HepG2 (cell line): ENCODE measurements at regions not wholly inside any gene's neighbourhood (a gene's known extent, or its start where the extent isn't known, plus 50 kb on each side); places are given as distances from the start of the nearest gene placed in this dataset.

Experiments used
- ATAC-seq: fragments of 200-7000 bp; cut with Tn5 transposase; 3 replicates; pipeline ENCODE4 v1.9.1; 2020; ENCODE audit warnings: mild to moderate bottlenecking, moderate library complexity
- BruUV-seq: library from RNA; stranded (reverse); fragments of 400-500 nt; replicated peaks from 2 replicates; lab custom pipeline; 2021; lab: Mats Ljungman, UMichigan
- CTCF ChIA-PET: fragments of 300-600 bp; formaldehyde crosslinking; extraction: SDS; loops from one replicate; lab custom pipeline; 2021; ENCODE audit warnings: low total read pairs, inconsistent platforms, low intra/inter-chr PET ratio; lab: Yijun Ruan, JAX
- POLR2A ChIA-PET: fragments of 350-600 bp; sonication (Branson Sonifier 250); formaldehyde crosslinking; loops from one replicate; lab custom pipeline; 2020; ENCODE audit warnings: antibody characterized with exemption, inconsistent platforms; lab: Yijun Ruan, JAX
- DNase-seq: peaks from one replicate; pipeline ENCODE4 v3.0.0-alpha.2; 2015; ENCODE audit warnings: low spot score
- FAIRE-seq: peaks from 3 replicates; lab custom pipeline; 2011; peaks lifted over from hg19 to GRCh38; lab: Jason Lieb, UNC
- H2AFZ ChIP-seq: one replicate; pipeline ENCODE4 v1.6.1; 2011; ENCODE audit warnings: low read length, inconsistent platforms
- H3K27ac ChIP-seq: fragments of 300-600 bp; 3 replicates; pipeline ENCODE4 v1.8.0; 2011; ENCODE audit warnings: mixed run types, mild to moderate bottlenecking, mixed read lengths, low read length, inconsistent platforms; ENCODE audit not compliant: insufficient read depth; ENCODE audit errors: extremely low read length
- H3K27me3 ChIP-seq, 2 experiments: fragments of 200-600 bp in 1 of 2; 2 replicates in 1 of 2; 3 replicates in 1 of 2; pipeline versions ENCODE4 v1.6.0 to v1.8.0; 2011; ENCODE audit warnings: low read length in 2 of 2, mild to moderate bottlenecking in 2 of 2, moderate library complexity in 2 of 2, inconsistent platforms in 1 of 2; ENCODE audit not compliant: insufficient read depth in 2 of 2, control insufficient read depth in 1 of 2
- H3K36me3 ChIP-seq, 2 experiments: fragments of 200-600 bp in 1 of 2; replicated peaks in 1 of 2; 2 replicates in 1 of 2; 3 replicates in 1 of 2; pipeline versions ENCODE4 v1.5.1 to v1.8.0; 2011; ENCODE audit warnings: low read length in 2 of 2, inconsistent platforms in 1 of 2; ENCODE audit not compliant: insufficient read depth in 2 of 2, control insufficient read depth in 1 of 2
- H3K4me1 ChIP-seq: 2 replicates; pipeline ENCODE4 v1.5.1; 2012; ENCODE audit warnings: low read length, inconsistent platforms; ENCODE audit not compliant: insufficient read depth
- H3K4me2 ChIP-seq: 2 replicates; pipeline ENCODE4 v1.6.0; 2011; ENCODE audit warnings: low read depth, low read length, inconsistent platforms
- H3K4me3 ChIP-seq, 3 experiments: fragments of 200-600 bp in 1 of 3; sonication (generic), shearing (Covaris generic) in 1 of 3; replicated peaks in 1 of 3; 2 replicates each; pipeline ENCODE4 v1.5.1; 2011 to 2016; ENCODE audit warnings: low read length in 3 of 3, inconsistent platforms in 2 of 3, low read depth in 2 of 3, mild to moderate bottlenecking in 2 of 3, control low read depth in 1 of 3, mixed read lengths in 1 of 3; ENCODE audit not compliant: insufficient read depth in 1 of 3
- H3K79me2 ChIP-seq: one replicate; pipeline ENCODE4 v1.6.1; 2011; ENCODE audit warnings: low read length, inconsistent platforms; ENCODE audit not compliant: insufficient read depth
- H3K9ac ChIP-seq: 2 replicates; pipeline ENCODE4 v1.6.0; 2011; ENCODE audit warnings: mild to moderate bottlenecking, low read depth, low read length, inconsistent platforms; ENCODE audit not compliant: insufficient read depth
- H3K9me3 ChIP-seq: 2 replicates; pipeline ENCODE4 v1.5.1; 2012; ENCODE audit warnings: mild to moderate bottlenecking, low read length
- H4K20me1 ChIP-seq: 2 replicates; pipeline ENCODE4 v1.6.0; 2011; ENCODE audit warnings: inconsistent platforms, mild to moderate bottlenecking, low read length, moderate library complexity; ENCODE audit not compliant: insufficient read depth
- ARID4A ChIP-seq: sonication (generic); formaldehyde crosslinking; IDR thresholded peaks from 2 replicates; pipeline ENCODE4 v1.5.0; 2020; ENCODE audit warnings: mild to moderate bottlenecking, missing genetic modification reagents, borderline replicate concordance
- EHMT2 ChIP-seq: fragments of 200-600 bp; sonication (generic); IDR thresholded peaks from 2 replicates; pipeline ENCODE4 v1.7.0; 2017; ENCODE audit warnings: antibody characterized with exemption, low read depth, low read length, borderline replicate concordance
- GABPB1 ChIP-seq: IDR thresholded peaks from 2 replicates; pipeline ENCODE4 v1.6.1; 2016; ENCODE audit warnings: mild to moderate bottlenecking, missing genetic modification reagents, moderate library complexity, missing compliant biosample characterization
- SKI ChIP-seq: fragments of 450-650 bp; IDR thresholded peaks from one replicate; pipeline ENCODE4 v1.6.1; 2018; ENCODE audit warnings: mild to moderate bottlenecking; ENCODE audit not compliant: partially characterized antibody
- TCF12 ChIP-seq, 2 experiments: fragments of 450-650 bp in 1 of 2; sonication (generic) in 1 of 2; formaldehyde crosslinking in 1 of 2; IDR thresholded peaks; 2 replicates each; pipeline versions ENCODE4 v1.6.1 to v1.8.0; 2017 to 2022; ENCODE audit warnings: antibody characterized with exemption in 1 of 2, mild to moderate bottlenecking in 1 of 2, missing genetic modification reagents in 1 of 2, moderate library complexity in 1 of 2
- ZBED4 ChIP-seq: sonication (generic); formaldehyde crosslinking; IDR thresholded peaks from 2 replicates; pipeline ENCODE4 v1.4.0; 2020; ENCODE audit warnings: missing genetic modification reagents, borderline replicate concordance
- ZNF646 ChIP-seq: sonication (generic); formaldehyde crosslinking; IDR thresholded peaks from 2 replicates; pipeline ENCODE4 v1.9.0; 2021; ENCODE audit warnings: mild to moderate bottlenecking, missing genetic modification reagents
- WGBS: methylation state at CpG from one replicate; pipeline ENCODE4 v1.1.6; 2017; ENCODE audit warnings: low lambda C conversion rate; 5-methylcytosine and 5-hydroxymethylcytosine counted together
- in situ Hi-C: cut with HindIII; loops from 2 replicates; pipeline ENCODE4 v1.10.0; 2017; ENCODE audit warnings: low pct_unique_long_range_greater_than_20kb; ENCODE audit not compliant: extremely low pct_ligation_motif_present
- intact Hi-C: fragments of 100-400 bp; cut with micrococcal nuclease; formaldehyde crosslinking; loops from one replicate; pipeline ENCODE4 v1.10.0; 2022; ENCODE audit not compliant: unreplicated experiment

- Histone ChIP-seq H3K4me1 (no peaks in the 10 kb centered on the region), H3K4me2 (no peak overlapping the region), H3K27ac (no peak overlapping the region), H3K79me2 (no peaks in the 10 kb centered on the region), H3K27me3 (no peaks in the 10 kb centered on the region), H2AFZ (no peak overlapping the region), H3K9me3 (no peaks in the 10 kb centered on the region), H3K36me3 (no peaks in the 10 kb centered on the region), H3K4me3 (no peak overlapping the region), H4K20me1 (no peaks in the 10 kb centered on the region), H3K9ac (no peak overlapping the region)
- intact Hi-C loops: no loop called here
- no peak for ATAC-seq
- POLR2A ChIA-PET: no interaction called here
- BruUV-seq: no TSS peak
- 0% methylated on average over 1 of the region's 1 CpG for WGBS
- CTCF ChIA-PET: no interaction called here
- no peak for FAIRE-seq
- TF ChIP-seq ZBED4 (CRISPR knock-in tag) (no peak), ARID4A (CRISPR knock-in tag) (no peak), TCF12 (IDR thresholded peaks at IDR 0.05) (no peak), TCF12 (CRISPR knock-in tag; IDR thresholded peaks at IDR 0.05) (no peak), ZNF646 (CRISPR knock-in tag) (no peak), GABPB1 (CRISPR knock-in tag) (no peak), EHMT2 (no peak), SKI (no peak)
- no peak for DNase-seq
- in situ Hi-C loops: no loop called here
These were observed 189.3 kb upstream of the VEPH1 start for GRCh38 chr3:157692468-157692867.
